ENCODE measurements at regions not wholly inside any gene's neighbourhood (a gene's known extent, or its start where the extent isn't known, plus 50 kb on each side); places are given as distances from the start of the nearest gene placed in this dataset.

DNA sequence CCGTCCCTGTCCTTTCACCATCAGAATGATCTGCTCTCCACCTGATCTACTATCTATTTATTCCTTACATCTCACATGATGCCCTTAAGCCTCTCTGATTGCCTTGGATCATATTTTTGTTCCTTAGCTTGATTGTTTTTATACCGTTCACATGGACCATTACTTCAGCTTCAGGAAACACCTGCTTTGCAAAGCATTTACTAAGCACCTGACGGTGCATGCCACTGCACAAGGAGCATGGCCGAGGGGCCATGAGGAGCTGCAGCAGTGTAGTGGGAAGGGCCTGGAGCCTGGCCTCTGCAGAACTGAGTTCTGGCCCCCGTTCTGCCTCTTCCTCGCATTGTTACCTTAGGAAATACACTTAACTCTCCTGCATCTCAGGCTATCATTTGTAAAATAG is 124.1 kb upstream of the NDUFV2 start:
- Histone ChIP-seq H2BK120ac (ENCODE audit: low read depth, low read length) (no peak overlapping the region), H3K4me3 (ENCODE audit: low read length) (no peak overlapping the region), H3K27me3 (ENCODE audit: insufficient read depth, low read length, poor library complexity) (no peaks in the 10 kb centered on the region), H3K79me2 (ENCODE audit: control insufficient read depth, insufficient read depth, low read length) (no peaks in the 10 kb centered on the region), H2BK5ac (ENCODE audit: low read length) (no peak overlapping the region), H4K8ac (ENCODE audit: low read depth, low read length) (no peak overlapping the region), H3K79me1 (ENCODE audit: low read length) (no peaks in the 10 kb centered on the region), H3K4ac (ENCODE audit: low read depth, low read length) (no peak overlapping the region), H3K23ac (ENCODE audit: low read length) (no peak overlapping the region), H4K5ac (ENCODE audit: low read length) (no peak overlapping the region), H3K56ac (ENCODE audit: low read length) (no peak overlapping the region), H3K9ac (ENCODE audit: low read length) (no peak overlapping the region), H3K4me1 (ENCODE audit: control insufficient read depth, low read depth, low read length) (peaks cover 2% of the 10 kb centered on the region), H3K4me2 (ENCODE audit: low read length) (no peak overlapping the region), H3K36me3 (ENCODE audit: control insufficient read depth, insufficient read depth, low read length) (no peaks in the 10 kb centered on the region), H3K18ac (ENCODE audit: low read length) (no peak overlapping the region), H3K27ac (ENCODE audit: low read depth, low read length) (no peak overlapping the region), H2BK15ac (replicated peaks; ENCODE audit: low read depth) (no peak overlapping the region), H2AK5ac (ENCODE audit: low read length) (no peak overlapping the region)
- DNase-seq = no peak
- no CpG with 5 or more reads among the region's 6 CpGs for WGBS (ENCODE audit: extremely low coverage, insufficient coverage, low lambda C conversion rate)

DNA sequence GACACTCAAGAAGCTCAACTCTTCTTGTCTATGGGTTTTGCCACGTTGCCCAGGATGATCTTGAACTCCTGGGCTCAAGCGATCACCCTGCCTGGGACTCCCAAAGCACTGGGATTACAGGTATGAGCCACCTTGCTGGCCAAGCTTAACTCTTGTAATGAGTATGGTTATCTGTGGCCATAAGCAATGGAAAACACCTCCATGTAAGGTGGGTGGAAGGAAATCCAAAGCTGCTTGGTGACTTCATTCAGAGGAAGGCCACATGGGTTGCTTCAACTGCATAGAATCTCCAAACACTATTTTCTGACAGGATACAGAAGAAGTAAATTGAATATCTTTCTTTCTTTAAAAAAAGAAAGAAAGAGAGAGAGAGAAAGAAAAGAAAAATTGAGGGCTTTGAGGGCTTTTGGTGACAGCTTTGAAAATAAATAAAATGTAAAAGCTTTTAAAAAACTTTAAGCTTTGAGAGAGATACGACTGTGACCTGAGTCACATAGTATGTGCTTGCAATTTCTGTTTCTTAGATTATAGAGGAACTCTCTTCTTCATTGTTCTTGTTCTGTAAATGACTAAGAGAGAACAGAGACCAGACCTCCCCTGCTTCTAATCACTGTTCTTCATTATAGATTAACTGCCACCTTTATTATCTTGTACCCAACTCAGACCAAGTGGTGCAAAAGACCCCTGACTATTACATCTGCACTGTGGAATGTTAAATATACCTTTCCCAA is 123.1 kb upstream of the NDUFV2 start:
- H3K79me2 ChIP-seq (ENCODE audit: control insufficient read depth, insufficient read depth, low read length) = no peaks in the 10 kb centered on the region
- no peak overlapping the region for H3K18ac ChIP-seq (ENCODE audit: low read length)
- no peak overlapping the region for H4K5ac ChIP-seq (ENCODE audit: low read length)
- H2BK15ac ChIP-seq (replicated peaks; ENCODE audit: low read depth) = no peak overlapping the region
- H3K23ac ChIP-seq (ENCODE audit: low read length) = no peak overlapping the region
- no peak for DNase-seq
- H3K56ac ChIP-seq (ENCODE audit: low read length) = no peak overlapping the region
- H3K9ac ChIP-seq (ENCODE audit: low read length) = no peak overlapping the region
- peaks cover 2% of the 10 kb centered on the region for H3K4me1 ChIP-seq (ENCODE audit: control insufficient read depth, low read depth, low read length)
- no CpG with 5 or more reads among the region's 3 CpGs for WGBS (ENCODE audit: extremely low coverage, insufficient coverage, low lambda C conversion rate)
- H3K27ac ChIP-seq (ENCODE audit: low read depth, low read length) = no peak overlapping the region
- H3K4ac ChIP-seq (ENCODE audit: low read depth, low read length) = no peak overlapping the region
- H3K4me3 ChIP-seq (ENCODE audit: low read length) = no peak overlapping the region
- H2BK5ac ChIP-seq (ENCODE audit: low read length) = no peak overlapping the region
- H3K36me3 ChIP-seq (ENCODE audit: control insufficient read depth, insufficient read depth, low read length) = no peaks in the 10 kb centered on the region
- no peak overlapping the region for H3K4me2 ChIP-seq (ENCODE audit: low read length)
- no peak overlapping the region for H2BK120ac ChIP-seq (ENCODE audit: low read depth, low read length)
- no peak overlapping the region for H2AK5ac ChIP-seq (ENCODE audit: low read length)
- no peaks in the 10 kb centered on the region for H3K27me3 ChIP-seq (ENCODE audit: insufficient read depth, low read length, poor library complexity)
- H4K8ac ChIP-seq (ENCODE audit: low read depth, low read length) = no peak overlapping the region
- no peaks in the 10 kb centered on the region for H3K79me1 ChIP-seq (ENCODE audit: low read length)

DNA sequence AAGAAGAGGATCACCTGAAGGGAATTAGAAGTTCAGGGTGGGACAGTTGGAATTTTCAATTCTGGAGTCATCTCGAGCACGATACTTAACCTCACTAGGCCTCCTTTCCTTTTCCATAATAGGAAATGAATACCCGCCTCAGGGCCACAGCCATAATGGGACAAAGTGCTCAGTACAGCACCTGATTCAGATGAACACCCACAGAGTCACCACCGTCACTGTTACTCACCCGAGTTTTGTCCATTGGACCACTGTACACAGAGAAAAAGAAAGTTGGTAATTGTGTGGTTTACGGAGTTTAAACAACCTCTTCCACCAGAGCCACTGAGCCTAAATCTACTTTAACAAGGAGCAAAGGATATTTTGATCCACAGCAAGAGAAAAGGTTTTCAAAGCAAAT is 122.0 kb upstream of the NDUFV2 start:
- no CpG with 5 or more reads among the region's 6 CpGs for WGBS (ENCODE audit: extremely low coverage, insufficient coverage, low lambda C conversion rate)

DNA sequence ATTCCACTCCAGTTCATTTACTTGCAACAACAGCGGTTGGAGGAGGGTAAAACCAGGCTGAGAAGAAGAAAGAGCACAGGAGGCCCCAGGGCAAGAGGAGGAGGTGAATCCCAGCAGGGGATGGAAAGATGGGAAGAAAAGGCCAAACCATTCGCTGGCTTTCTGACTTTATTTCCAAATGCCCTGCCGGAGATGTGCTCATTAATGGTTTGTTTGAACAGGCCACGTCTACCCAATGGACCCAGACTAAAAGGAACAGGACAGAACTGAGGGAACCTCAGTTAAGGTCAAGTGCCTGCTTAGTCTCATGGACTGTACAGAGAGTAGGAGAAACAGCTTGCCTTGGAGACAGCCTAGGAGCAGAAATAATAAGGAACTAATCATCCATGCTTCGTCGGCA is 121.6 kb upstream of the NDUFV2 start:
- no peak overlapping the region for H2BK15ac ChIP-seq (replicated peaks; ENCODE audit: low read depth)
- H3K36me3 ChIP-seq (ENCODE audit: control insufficient read depth, insufficient read depth, low read length) = no peaks in the 10 kb centered on the region
- H3K79me2 ChIP-seq (ENCODE audit: control insufficient read depth, insufficient read depth, low read length) = no peaks in the 10 kb centered on the region
- no peak overlapping the region for H3K27ac ChIP-seq (ENCODE audit: low read depth, low read length)
- H3K4me1 ChIP-seq (ENCODE audit: control insufficient read depth, low read depth, low read length) = peaks cover 2% of the 10 kb centered on the region
- peak overlapping the region; percentile 3 for H3K18ac ChIP-seq (ENCODE audit: low read length)
- H2BK5ac ChIP-seq (ENCODE audit: low read length) = peak overlapping the region; percentile 61
- no peak overlapping the region for H2AK5ac ChIP-seq (ENCODE audit: low read length)
- H3K9ac ChIP-seq (ENCODE audit: low read length) = no peak overlapping the region
- no peak overlapping the region for H2BK120ac ChIP-seq (ENCODE audit: low read depth, low read length)
- no peaks in the 10 kb centered on the region for H3K79me1 ChIP-seq (ENCODE audit: low read length)
- peak overlapping the region; percentile 62 for H3K56ac ChIP-seq (ENCODE audit: low read length)
- WGBS (ENCODE audit: extremely low coverage, insufficient coverage, low lambda C conversion rate) = no CpG with 5 or more reads among the region's 6 CpGs
- H3K27me3 ChIP-seq (ENCODE audit: insufficient read depth, low read length, poor library complexity) = no peaks in the 10 kb centered on the region
- H3K4me3 ChIP-seq (ENCODE audit: low read length) = no peak overlapping the region
- H3K4ac ChIP-seq (ENCODE audit: low read depth, low read length) = peak overlapping the region; percentile 50
- no peak overlapping the region for H4K8ac ChIP-seq (ENCODE audit: low read depth, low read length)
- H4K5ac ChIP-seq (ENCODE audit: low read length) = no peak overlapping the region
- no peak overlapping the region for H3K4me2 ChIP-seq (ENCODE audit: low read length)
- peak; percentile 53 for DNase-seq
- no peak overlapping the region for H3K23ac ChIP-seq (ENCODE audit: low read length)

More for the DNA sequence above, 122.0 kb upstream of the NDUFV2 start:
- Histone ChIP-seq H3K79me2 (ENCODE audit: control insufficient read depth, insufficient read depth, low read length) (no peaks in the 10 kb centered on the region), H3K27ac (ENCODE audit: low read depth, low read length) (no peak overlapping the region), H4K8ac (ENCODE audit: low read depth, low read length) (no peak overlapping the region), H3K79me1 (ENCODE audit: low read length) (no peaks in the 10 kb centered on the region), H2BK15ac (replicated peaks; ENCODE audit: low read depth) (no peak overlapping the region), H3K18ac (ENCODE audit: low read length) (no peak overlapping the region), H3K23ac (ENCODE audit: low read length) (no peak overlapping the region), H3K27me3 (ENCODE audit: insufficient read depth, low read length, poor library complexity) (no peaks in the 10 kb centered on the region), H4K5ac (ENCODE audit: low read length) (no peak overlapping the region), H3K36me3 (ENCODE audit: control insufficient read depth, insufficient read depth, low read length) (no peaks in the 10 kb centered on the region), H3K4ac (ENCODE audit: low read depth, low read length) (no peak overlapping the region), H2BK120ac (ENCODE audit: low read depth, low read length) (peak overlapping the region; percentile 50), H3K56ac (ENCODE audit: low read length) (no peak overlapping the region), H3K9ac (ENCODE audit: low read length) (no peak overlapping the region), H3K4me1 (ENCODE audit: control insufficient read depth, low read depth, low read length) (peaks cover 2% of the 10 kb centered on the region), H2AK5ac (ENCODE audit: low read length) (no peak overlapping the region), H2BK5ac (ENCODE audit: low read length) (no peak overlapping the region), H3K4me2 (ENCODE audit: low read length) (no peak overlapping the region), H3K4me3 (ENCODE audit: low read length) (no peak overlapping the region)
- DNase-seq = no peak

DNA sequence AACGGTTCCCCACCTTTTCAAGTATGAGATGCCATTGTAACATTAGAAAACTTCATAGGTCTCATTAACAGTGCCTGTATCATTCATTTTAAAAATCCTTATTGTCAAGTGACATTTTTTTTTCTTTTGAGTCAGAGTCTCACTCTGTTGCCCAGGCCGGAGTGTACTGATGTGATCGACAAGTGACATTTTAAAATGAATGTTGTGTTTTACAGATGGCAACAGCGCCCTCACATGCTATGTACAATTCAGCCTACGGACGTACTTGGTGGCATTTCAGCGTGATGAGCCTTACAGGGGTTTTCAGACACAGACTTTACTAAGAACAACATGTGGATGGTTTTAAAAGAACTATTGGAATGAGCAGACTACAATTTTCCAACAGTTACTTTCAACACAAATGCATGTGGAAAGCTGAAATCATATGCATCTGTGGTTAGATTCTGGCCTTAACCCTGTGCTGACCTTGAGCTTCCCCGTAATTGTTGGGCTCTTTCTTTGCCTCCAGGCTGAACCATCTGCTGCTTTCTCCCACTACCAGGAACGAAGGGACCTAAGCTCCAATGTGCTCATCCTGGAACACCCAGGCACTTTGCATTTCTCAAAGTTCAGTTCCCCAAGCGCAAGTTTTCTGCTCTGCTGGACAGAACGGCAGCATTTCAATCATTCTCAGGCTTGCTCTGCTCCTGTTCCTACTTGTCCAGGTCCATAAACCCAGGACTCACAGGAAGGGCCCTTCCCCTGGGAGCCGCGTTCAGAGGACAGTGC is 119.9 kb upstream of the NDUFV2 start:
- Histone ChIP-seq H2BK15ac (replicated peaks; ENCODE audit: low read depth) (no peak overlapping the region), H3K56ac (ENCODE audit: low read length) (peak overlapping the region; percentile 47), H4K8ac (ENCODE audit: low read depth, low read length) (no peak overlapping the region), H3K79me1 (ENCODE audit: low read length) (no peaks in the 10 kb centered on the region), H3K27ac (ENCODE audit: low read depth, low read length) (no peak overlapping the region), H2BK120ac (ENCODE audit: low read depth, low read length) (no peak overlapping the region), H3K9ac (ENCODE audit: low read length) (no peak overlapping the region), H3K23ac (ENCODE audit: low read length) (no peak overlapping the region), H3K18ac (ENCODE audit: low read length) (no peak overlapping the region), H3K4me1 (ENCODE audit: control insufficient read depth, low read depth, low read length) (peaks cover 2% of the 10 kb centered on the region), H3K4ac (ENCODE audit: low read depth, low read length) (no peak overlapping the region), H3K79me2 (ENCODE audit: control insufficient read depth, insufficient read depth, low read length) (no peaks in the 10 kb centered on the region), H2BK5ac (ENCODE audit: low read length) (no peak overlapping the region), H3K4me2 (ENCODE audit: low read length) (no peak overlapping the region), H2AK5ac (ENCODE audit: low read length) (no peak overlapping the region), H3K27me3 (ENCODE audit: insufficient read depth, low read length, poor library complexity) (no peaks in the 10 kb centered on the region), H3K36me3 (ENCODE audit: control insufficient read depth, insufficient read depth, low read length) (no peaks in the 10 kb centered on the region), H4K5ac (ENCODE audit: low read length) (no peak overlapping the region), H3K4me3 (ENCODE audit: low read length) (no peak overlapping the region)
- peak; percentile 78 for DNase-seq
- WGBS (ENCODE audit: extremely low coverage, insufficient coverage, low lambda C conversion rate) = no CpG with 5 or more reads among the region's 13 CpGs
